K562 (cell line): ENCODE measurements at regions not wholly inside any gene's neighbourhood (a gene's known extent, or its start where the extent isn't known, plus 50 kb on each side); places are given as distances from the start of the nearest gene placed in this dataset.

Experiments
- ATAC-seq: fragments of 200-7000 bp; cut with Tn5 transposase; 3 replicates; pipeline ENCODE4 v1.9.1; 2020; ENCODE audit warnings: moderate library complexity
- BruUV-seq: library from RNA; stranded (reverse); fragments of 400-500 nt; replicated peaks from 2 replicates; lab custom pipeline; 2021; lab: Mats Ljungman, UMichigan
- CTCF ChIA-PET: fragments of 300-600 bp; formaldehyde crosslinking; extraction: SDS; loops from one replicate; lab custom pipeline; 2021; ENCODE audit warnings: low intra/inter-chr PET ratio; lab: Yijun Ruan, JAX
- POLR2A ChIA-PET: fragments of 300-600, 350-650 bp; sonication (Branson Sonifier 250); formaldehyde crosslinking; extraction: SDS; loops from one replicate; lab custom pipeline; 2021; ENCODE audit warnings: antibody characterized with exemption, inconsistent platforms; lab: Yijun Ruan, JAX
- DNase-seq, 4 experiments: peaks; one replicate each; pipeline versions ENCODE4 v3.0.0 to v3.0.0-alpha.2; 2011 to 2018; ENCODE audit warnings: low spot score in 3 of 4, mixed read lengths in 3 of 4; ENCODE audit errors: extremely low read depth in 1 of 4
- FAIRE-seq: peaks from 2 replicates; lab custom pipeline; 2011; peaks lifted over from hg19 to GRCh38; lab: Jason Lieb, UNC
- H2AFZ ChIP-seq: 2 replicates; pipeline ENCODE4 v1.6.0; 2011; ENCODE audit warnings: low read depth, low read length, control low read depth, inconsistent platforms
- H3K27ac ChIP-seq: fragments of 200-600 bp; 3 replicates; pipeline ENCODE4 v1.8.0; 2011; ENCODE audit warnings: low read depth, mild to moderate bottlenecking, control low read depth, inconsistent platforms, low read length, moderate library complexity, mixed read lengths; ENCODE audit errors: extremely low read depth
- H3K27me3 ChIP-seq, 2 experiments: fragments of 300-600 bp in 1 of 2; 2 replicates in 1 of 2; 3 replicates in 1 of 2; pipeline versions ENCODE4 v1.6.0 to v1.8.0; 2011; ENCODE audit warnings: inconsistent platforms in 2 of 2, low read length in 2 of 2, mild to moderate bottlenecking in 1 of 2, mixed read lengths in 1 of 2, moderate library complexity in 1 of 2; ENCODE audit not compliant: control insufficient read depth in 2 of 2, insufficient read depth in 2 of 2
- H3K36me3 ChIP-seq: fragments of 300-600 bp; 3 replicates; pipeline ENCODE4 v1.8.0; 2011; ENCODE audit warnings: mild to moderate bottlenecking, low read length, inconsistent platforms; ENCODE audit not compliant: control insufficient read depth, insufficient read depth
- H3K4me1 ChIP-seq, 2 experiments: fragments of 200-600 bp in 1 of 2; replicated peaks in 1 of 2; 2 replicates in 1 of 2; 3 replicates in 1 of 2; pipeline versions ENCODE4 v1.5.1 to v1.8.0; 2011; ENCODE audit warnings: inconsistent platforms in 2 of 2, low read length in 2 of 2, mild to moderate bottlenecking in 1 of 2, mixed read lengths in 1 of 2, moderate library complexity in 1 of 2; ENCODE audit not compliant: control insufficient read depth in 2 of 2, insufficient read depth in 2 of 2
- H3K4me2 ChIP-seq: 2 replicates; pipeline ENCODE4 v1.6.1; 2011; ENCODE audit warnings: low read length, control low read depth, inconsistent platforms, mixed read lengths; ENCODE audit not compliant: insufficient read depth
- H3K4me3 ChIP-seq: fragments of 200-600 bp; sonication (generic), shearing (Covaris generic); 2 replicates; pipeline ENCODE4 v1.5.1; 2016; ENCODE audit warnings: control low read depth, inconsistent platforms
- H3K79me2 ChIP-seq: fragments of 200-600 bp; 3 replicates; pipeline ENCODE4 v1.8.0; 2011; ENCODE audit warnings: low read length, inconsistent platforms; ENCODE audit not compliant: control insufficient read depth, insufficient read depth
- H3K9ac ChIP-seq, 2 experiments: 2 replicates each; pipeline versions ENCODE4 v1.6.0 to v1.6.1; 2011; ENCODE audit warnings: low read depth in 2 of 2, low read length in 2 of 2, control low read depth in 1 of 2, inconsistent platforms in 1 of 2, mild to moderate bottlenecking in 1 of 2, mixed read lengths in 1 of 2; ENCODE audit not compliant: insufficient read depth in 1 of 2
- H3K9me1 ChIP-seq: one replicate; pipeline ENCODE4 v1.6.0; 2011; ENCODE audit warnings: inconsistent platforms, mild to moderate bottlenecking, low read length, moderate library complexity; ENCODE audit not compliant: control insufficient read depth, insufficient read depth
- H3K9me3 ChIP-seq: replicated peaks from 2 replicates; pipeline ENCODE4 v1.5.1; 2011; ENCODE audit warnings: low read depth, low read length, inconsistent platforms; ENCODE audit not compliant: control insufficient read depth, insufficient read depth
- H4K20me1 ChIP-seq: replicated peaks from 2 replicates; pipeline ENCODE4 v1.6.1; 2011; ENCODE audit warnings: low read length, inconsistent platforms, mixed read lengths; ENCODE audit not compliant: control insufficient read depth, insufficient read depth
- DPF2 ChIP-seq: fragments of 450-650 bp; IDR thresholded peaks from 2 replicates; pipeline ENCODE4 v1.6.1; 2016
- HDAC3 ChIP-seq: fragments of 450-650 bp; IDR thresholded peaks from 2 replicates; pipeline ENCODE4 v1.6.1; 2018; ENCODE audit warnings: borderline replicate concordance, mild to moderate bottlenecking, moderate library complexity; ENCODE audit not compliant: partially characterized antibody
- HDGF ChIP-seq: fragments of 450-650 bp; IDR thresholded peaks from 2 replicates; pipeline ENCODE4 v1.6.1; 2016
- HNRNPLL ChIP-seq: fragments of 200-400 bp; formaldehyde crosslinking; IDR thresholded peaks from 2 replicates; pipeline ENCODE4 v1.6.1; 2017; ENCODE audit warnings: low read length, low read depth, mild to moderate bottlenecking; ENCODE audit not compliant: poor library complexity, severe bottlenecking
- MTA1 ChIP-seq: fragments of 450-650 bp; IDR thresholded peaks from 2 replicates; pipeline ENCODE4 v1.6.1; 2017; ENCODE audit warnings: borderline replicate concordance
- NR2C1 ChIP-seq, 2 experiments: fragments of 450-650 bp; IDR thresholded peaks; 2 replicates each; pipeline ENCODE4 v1.6.1; 2017; ENCODE audit warnings: mild to moderate bottlenecking in 2 of 2, antibody characterized with exemption in 1 of 2, inconsistent platforms in 1 of 2, missing compliant biosample characterization in 1 of 2, missing genetic modification characterization in 1 of 2
- PCBP2 ChIP-seq: fragments of 200-400 bp; formaldehyde crosslinking; IDR thresholded peaks from 2 replicates; pipeline ENCODE4 v1.6.1; 2018; ENCODE audit warnings: low read length, low read depth, mild to moderate bottlenecking, moderate library complexity; ENCODE audit not compliant: poor library complexity, severe bottlenecking
- PTRF ChIP-seq: fragments of 450-650 bp; IDR thresholded peaks from 2 replicates; pipeline ENCODE4 v1.6.1; 2016; ENCODE audit warnings: mild to moderate bottlenecking, missing genetic modification characterization, missing compliant biosample characterization
- SMAD2 ChIP-seq: fragments of 150-350 bp; IDR thresholded peaks from 2 replicates; pipeline ENCODE4 v1.6.1; 2014; ENCODE audit warnings: low read depth, mild to moderate bottlenecking, low read length
- ZNF274 ChIP-seq: IDR thresholded peaks from 2 replicates; pipeline ENCODE4 v1.6.1; 2011; ENCODE audit warnings: low read depth, mild to moderate bottlenecking, low read length, moderate library complexity, borderline replicate concordance
- ZNF695 ChIP-seq: fragments of 450-650 bp; formaldehyde crosslinking; IDR thresholded peaks from 2 replicates; pipeline ENCODE4 v1.4.0; 2020; ENCODE audit warnings: mild to moderate bottlenecking, moderate library complexity
- WGBS: fragments of 100-300 bp; shearing (Covaris generic); methylation state at CpG from one replicate; pipeline ENCODE4 v1.1.6; 2016; ENCODE audit warnings: low coverage, mixed read lengths; ENCODE audit not compliant: insufficient coverage; ENCODE audit errors: missing lambda C conversion rate; 5-methylcytosine and 5-hydroxymethylcytosine counted together
- in situ Hi-C: fragments of 300-500 bp; cut with MboI; formaldehyde crosslinking; loops from 4 replicates; pipeline ENCODE4 v1.15.0; 2018; ENCODE audit warnings: inconsistent platforms, mixed read lengths
- intact Hi-C: fragments of 100-400 bp; cut with micrococcal nuclease; formaldehyde crosslinking; loops from 2 replicates; pipeline ENCODE4 v1.14.2; 2022

DNA sequence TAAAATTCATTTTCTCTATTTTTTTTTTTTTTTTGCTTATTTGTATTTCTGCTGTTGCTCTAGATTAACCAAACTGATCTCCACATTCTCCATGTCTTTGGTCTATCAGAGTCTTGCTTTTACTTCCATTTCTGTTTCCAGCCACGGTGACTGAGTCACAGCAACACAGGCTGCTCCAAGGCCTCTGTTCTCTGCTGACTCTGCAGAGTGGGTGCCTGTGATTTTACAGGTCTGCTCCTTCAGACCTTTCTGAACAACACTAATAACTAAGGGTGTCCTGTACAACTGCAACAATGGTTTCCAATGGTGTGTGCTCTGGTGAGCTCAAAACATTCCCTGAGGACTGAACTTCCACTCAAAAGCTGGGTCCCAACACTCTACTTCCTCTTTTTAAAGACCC, 102.3 kb upstream of the BMP2 start:
- intact Hi-C loops: no loop called here
- H4K20me1 ChIP-seq: no peaks in the 10 kb centered on the region
- FAIRE-seq (no peak), ATAC-seq (no peak), DNase-seq (no peak)
- in situ Hi-C loops: no loop called here
- TF ChIP-seq NR2C1 (IDR thresholded peaks at IDR 0.05) (no peak), NR2C1 (tag; IDR thresholded peaks at IDR 0.05) (no peak), DPF2 (no peak), PCBP2 (no peak), ZNF274 (no peak), HDGF (no peak), SMAD2 (no peak), HDAC3 (no peak), ZNF695 (CRISPR knock-in tag) (no peak), PTRF (tag) (no peak), MTA1 (no peak), HNRNPLL (no peak)
- H2AFZ ChIP-seq: no peak overlapping the region
- no TSS peak for BruUV-seq
- H3K9me1 ChIP-seq: no peaks in the 10 kb centered on the region
- no peak overlapping the region for H3K27ac ChIP-seq
- no peak overlapping the region for H3K4me3 ChIP-seq
- no peaks in the 10 kb centered on the region for H3K4me1 ChIP-seq
- WGBS: 0% methylated on average over 1 of the region's 1 CpG
- no peaks in the 10 kb centered on the region for H3K9me3 ChIP-seq
- no peaks in the 10 kb centered on the region for H3K27me3 ChIP-seq
- H3K36me3 ChIP-seq: no peaks in the 10 kb centered on the region
- H3K4me2 ChIP-seq: no peak overlapping the region
- POLR2A ChIA-PET: no interaction called here
- CTCF ChIA-PET: no interaction called here
- H3K79me2 ChIP-seq: no peaks in the 10 kb centered on the region
- no peak overlapping the region for H3K9ac ChIP-seq
